GM12878 (cell line): ENCODE measurements at regions not wholly inside any gene's neighbourhood (a gene's known extent, or its start where the extent isn't known, plus 50 kb on each side); places are given as distances from the start of the nearest gene placed in this dataset.

Source experiments
- EP300 ChIP-seq, 2 experiments: fragments of 150-350 bp in 1 of 2; IDR thresholded peaks; 2 replicates each; pipeline ENCODE4 v1.6.1; 2011 to 2012; ENCODE audit warnings: low read depth in 2 of 2, low read length in 2 of 2, borderline replicate concordance in 1 of 2, improper control_type of control experiment in 1 of 2, inconsistent platforms in 1 of 2; ENCODE audit not compliant: control insufficient read depth in 1 of 2
- EZH2 ChIP-seq: IDR thresholded peaks from 2 replicates; pipeline ENCODE4 v1.6.1; 2012; ENCODE audit warnings: low read depth, mild to moderate bottlenecking, control low read depth, inconsistent platforms, low read length, borderline replicate concordance; ENCODE audit not compliant: control insufficient read depth
- NRF1 ChIP-seq: conservative IDR thresholded peaks from 2 replicates; pipeline ENCODE4 v1.6.1; 2011; ENCODE audit warnings: mild to moderate bottlenecking, low read depth, low read length, improper control_type of control experiment
- TF ChIP-seq, protein P1 (sequence below): fragments of 450-650 bp; formaldehyde crosslinking; IDR thresholded peaks from 2 replicates; pipeline ENCODE4 v1.5.0; 2022; ENCODE audit warnings: mild to moderate bottlenecking, missing genetic modification characterization

DNA sequence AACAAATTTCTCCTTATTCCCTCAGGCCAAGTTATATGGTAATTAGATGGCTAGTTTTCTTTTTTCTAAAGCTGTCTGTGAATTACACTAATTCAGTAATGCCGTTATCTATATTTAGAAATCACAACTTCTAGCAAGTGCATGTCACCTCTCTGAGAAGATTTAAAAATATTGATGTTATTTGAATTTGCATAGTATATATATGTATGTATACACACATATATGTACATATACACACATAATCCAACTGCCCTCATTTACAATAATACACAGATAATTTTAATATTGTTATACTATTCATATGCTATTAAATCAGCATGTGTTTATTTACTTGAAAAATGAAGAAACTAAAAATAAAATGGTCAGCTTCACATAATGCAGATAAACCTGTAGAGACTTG, 563.9 kb downstream of the SLC16A7 start:
- TF ChIP-seq NRF1, result no peak
- TF ChIP-seq EP300 (IDR thresholded peaks at IDR 0.05; ENCODE audit: borderline replicate concordance in 1 of 2, control insufficient read depth in 1 of 2, low read depth in 2 of 2, low read length in 2 of 2), result no peak
- TF ChIP-seq, protein P1, sequence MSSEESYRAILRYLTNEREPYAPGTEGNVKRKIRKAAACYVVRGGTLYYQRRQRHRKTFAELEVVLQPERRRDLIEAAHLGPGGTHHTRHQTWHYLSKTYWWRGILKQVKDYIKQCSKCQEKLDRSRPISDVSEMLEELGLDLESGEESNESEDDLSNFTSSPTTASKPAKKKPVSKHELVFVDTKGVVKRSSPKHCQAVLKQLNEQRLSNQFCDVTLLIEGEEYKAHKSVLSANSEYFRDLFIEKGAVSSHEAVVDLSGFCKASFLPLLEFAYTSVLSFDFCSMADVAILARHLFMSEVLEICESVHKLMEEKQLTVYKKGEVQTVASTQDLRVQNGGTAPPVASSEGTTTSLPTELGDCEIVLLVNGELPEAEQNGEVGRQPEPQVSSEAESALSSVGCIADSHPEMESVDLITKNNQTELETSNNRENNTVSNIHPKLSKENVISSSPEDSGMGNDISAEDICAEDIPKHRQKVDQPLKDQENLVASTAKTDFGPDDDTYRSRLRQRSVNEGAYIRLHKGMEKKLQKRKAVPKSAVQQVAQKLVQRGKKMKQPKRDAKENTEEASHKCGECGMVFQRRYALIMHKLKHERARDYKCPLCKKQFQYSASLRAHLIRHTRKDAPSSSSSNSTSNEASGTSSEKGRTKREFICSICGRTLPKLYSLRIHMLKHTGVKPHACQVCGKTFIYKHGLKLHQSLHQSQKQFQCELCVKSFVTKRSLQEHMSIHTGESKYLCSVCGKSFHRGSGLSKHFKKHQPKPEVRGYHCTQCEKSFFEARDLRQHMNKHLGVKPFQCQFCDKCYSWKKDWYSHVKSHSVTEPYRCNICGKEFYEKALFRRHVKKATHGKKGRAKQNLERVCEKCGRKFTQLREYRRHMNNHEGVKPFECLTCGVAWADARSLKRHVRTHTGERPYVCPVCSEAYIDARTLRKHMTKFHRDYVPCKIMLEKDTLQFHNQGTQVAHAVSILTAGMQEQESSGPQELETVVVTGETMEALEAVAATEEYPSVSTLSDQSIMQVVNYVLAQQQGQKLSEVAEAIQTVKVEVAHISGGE, result no peak
- no peak for TF ChIP-seq EZH2
